BE2C (cell line): ENCODE measurements at regions not wholly inside any gene's neighbourhood (a gene's known extent, or its start where the extent isn't known, plus 50 kb on each side); places are given as distances from the start of the nearest gene placed in this dataset.

Experiments
- DNase-seq: peaks from one replicate; pipeline ENCODE4 v3.0.0-alpha.2; 2020
- H3K27me3 ChIP-seq: fragments of 250-450 bp; sonication (Bioruptor Pico); 2 replicates; pipeline ENCODE4 v1.5.1; 2020; ENCODE audit warnings: mild to moderate bottlenecking
- H3K36me3 ChIP-seq: fragments of 250-450 bp; sonication (Bioruptor Pico); 2 replicates; pipeline ENCODE4 v1.5.1; 2020; ENCODE audit warnings: mild to moderate bottlenecking
- H3K4me1 ChIP-seq: fragments of 250-450 bp; sonication (Bioruptor Pico); 2 replicates; pipeline ENCODE4 v1.5.1; 2020
- H3K4me3 ChIP-seq: 2 replicates; pipeline ENCODE4 v1.5.1; 2011; ENCODE audit warnings: low read depth, low read length
- H3K9me3 ChIP-seq: fragments of 250-450 bp; sonication (Bioruptor Pico); 2 replicates; pipeline ENCODE4 v1.5.1; 2020
- CTCF ChIP-seq: IDR thresholded peaks from 2 replicates; pipeline ENCODE4 v1.5.1; 2012; ENCODE audit warnings: mild to moderate bottlenecking, low read depth, low read length

- Histone ChIP-seq H3K27me3 (no peaks in the 10 kb centered on the region), H3K4me3 (no peak overlapping the region), H3K9me3 (no peaks in the 10 kb centered on the region), H3K4me1 (no peaks in the 10 kb centered on the region), H3K36me3 (no peaks in the 10 kb centered on the region)
- DNase-seq, result no peak
- no peak for TF ChIP-seq CTCF
Measured at GRCh38 chr17:11031787-11032186, 193.9 kb upstream of the PIRT start.

GRCh38 chr17:11029791-11030190, 191.9 kb upstream of the PIRT start:
- DNase-seq, result no peak
- no peak for TF ChIP-seq CTCF
- Histone ChIP-seq H3K9me3 (no peaks in the 10 kb centered on the region), H3K36me3 (no peaks in the 10 kb centered on the region), H3K4me3 (no peak overlapping the region), H3K4me1 (no peaks in the 10 kb centered on the region), H3K27me3 (no peaks in the 10 kb centered on the region)

GRCh38 chr17:11028349-11028748, 190.5 kb upstream of the PIRT start:
- no peak for DNase-seq
- Histone ChIP-seq H3K4me3 (no peak overlapping the region), H3K27me3 (no peaks in the 10 kb centered on the region), H3K9me3 (no peaks in the 10 kb centered on the region), H3K36me3 (no peaks in the 10 kb centered on the region), H3K4me1 (no peaks in the 10 kb centered on the region)
- TF ChIP-seq CTCF, result no peak

- no peak for TF ChIP-seq CTCF
- no peak for DNase-seq
Measured at GRCh38 chr17:11026903-11027302, 189.0 kb upstream of the PIRT start.

GRCh38 chr17:11023639-11024479, 186.0 kb upstream of the PIRT start:
- H3K36me3 ChIP-seq, result no peaks in the 10 kb centered on the region
- no peaks in the 10 kb centered on the region for H3K4me1 ChIP-seq
- no peak for TF ChIP-seq CTCF
- H3K4me3 ChIP-seq, result no peak overlapping the region
- H3K27me3 ChIP-seq, result no peaks in the 10 kb centered on the region
- H3K9me3 ChIP-seq, result no peaks in the 10 kb centered on the region
- no peak for DNase-seq

More at GRCh38 chr17:11026903-11027302, 189.0 kb upstream of the PIRT start:
- Histone ChIP-seq H3K9me3 (no peaks in the 10 kb centered on the region), H3K4me3 (no peak overlapping the region), H3K4me1 (no peaks in the 10 kb centered on the region), H3K36me3 (no peaks in the 10 kb centered on the region), H3K27me3 (no peaks in the 10 kb centered on the region)

- H3K27me3 ChIP-seq, result no peaks in the 10 kb centered on the region
- no peaks in the 10 kb centered on the region for H3K9me3 ChIP-seq
- no peak for TF ChIP-seq CTCF
- no peak for DNase-seq
- no peak overlapping the region for H3K4me3 ChIP-seq
- no peaks in the 10 kb centered on the region for H3K4me1 ChIP-seq
- H3K36me3 ChIP-seq, result no peaks in the 10 kb centered on the region
Measured at GRCh38 chr17:11006530-11006929, 168.6 kb upstream of the PIRT start.
